ENCODE measurements at regions not wholly inside any gene's neighbourhood (a gene's known extent, or its start where the extent isn't known, plus 50 kb on each side); places are given as distances from the start of the nearest gene placed in this dataset.

DNA sequence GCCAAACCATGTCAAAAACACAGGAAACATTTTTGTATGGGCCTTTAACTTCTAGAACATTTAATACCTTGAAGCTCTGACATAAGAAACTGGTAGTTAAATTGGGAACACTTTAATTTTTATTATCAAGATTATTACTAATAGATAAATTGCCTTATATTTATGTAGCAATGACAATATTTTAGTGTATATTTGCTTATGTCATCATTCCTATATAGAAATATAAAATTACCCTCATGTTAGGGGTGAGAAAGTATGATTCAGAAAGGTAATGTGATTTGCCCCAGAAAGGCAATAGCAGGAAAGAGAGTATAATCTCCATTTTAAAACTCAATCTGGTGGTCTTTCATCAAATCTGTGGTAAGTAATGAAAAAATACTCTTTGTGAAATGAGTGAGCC, 147.4 kb downstream of the IL15 start:
- no peak for DNase-seq

DNA sequence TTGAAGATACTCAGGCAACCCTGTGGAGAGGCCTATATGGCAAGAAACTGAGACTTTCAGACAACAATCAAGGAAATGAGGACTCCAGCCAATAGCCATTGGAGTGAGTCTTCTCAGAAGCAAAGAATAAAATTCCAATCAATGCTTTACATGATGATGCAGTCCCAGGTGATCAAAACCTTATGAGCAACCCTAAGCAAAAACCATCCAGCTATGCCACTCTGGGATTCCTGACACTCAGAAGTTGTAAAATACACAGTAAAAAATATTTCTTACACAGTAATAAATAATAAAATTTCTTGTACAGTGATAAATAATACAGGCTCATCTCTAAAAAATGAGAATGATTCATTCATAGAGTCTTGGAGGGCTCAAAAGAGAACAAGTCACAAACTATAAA, 150.6 kb downstream of the IL15 start:
- no peak for DNase-seq

DNA sequence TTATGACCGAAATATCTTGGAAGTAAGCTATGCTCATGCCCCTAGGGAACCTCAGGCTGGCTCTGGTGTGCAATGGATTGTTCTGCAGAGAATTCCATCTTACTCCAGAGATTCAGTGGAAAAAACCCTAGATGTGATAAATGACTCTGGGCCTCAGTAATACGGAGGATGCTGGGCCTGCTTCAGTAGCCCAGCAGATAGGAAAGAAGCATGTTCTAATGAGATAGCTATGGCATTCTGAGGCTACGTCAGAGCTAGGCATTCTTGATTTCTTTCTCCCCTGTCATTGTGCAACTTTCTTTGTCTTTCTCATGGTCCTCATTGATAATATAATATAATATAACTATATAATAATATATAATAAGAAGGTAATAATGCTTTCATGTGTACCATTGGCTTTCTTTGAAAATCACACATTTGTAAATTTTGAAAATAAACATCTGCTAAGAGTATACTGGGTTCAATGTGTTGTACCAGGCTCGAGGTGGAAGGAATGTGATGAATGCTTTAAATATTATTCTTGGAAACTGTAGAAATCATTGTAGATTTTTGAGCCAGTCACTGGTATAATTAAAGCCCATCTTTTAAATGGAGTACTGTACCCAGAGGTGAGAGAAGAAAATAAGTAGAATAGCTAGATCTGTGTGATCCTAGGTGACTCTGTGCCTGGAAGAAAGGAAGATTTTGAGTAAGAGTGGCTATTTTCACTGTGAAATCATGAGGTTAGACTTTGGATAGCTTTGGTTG, 152.0 kb downstream of the IL15 start:
- DNase-seq: no peak

DNA sequence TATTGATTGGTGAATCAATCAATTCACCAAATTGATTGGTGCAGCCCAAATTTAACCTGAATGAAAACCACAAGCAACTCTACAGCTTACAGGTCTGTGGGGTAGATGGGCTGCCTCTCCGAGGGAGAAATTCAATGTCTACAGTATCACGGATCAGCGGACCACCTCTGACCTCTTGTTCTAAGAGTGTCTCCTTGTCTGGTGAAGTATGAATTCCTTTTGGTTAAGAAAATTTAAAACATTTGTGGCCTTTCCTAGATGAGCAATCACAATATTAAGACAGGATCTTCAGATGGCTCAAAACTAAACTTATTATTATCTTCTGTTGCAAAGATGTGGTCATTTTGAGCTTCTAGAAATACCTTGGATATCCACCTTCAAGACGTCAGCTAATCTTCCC, 153.3 kb downstream of the IL15 start:
- DNase-seq: no peak

DNA sequence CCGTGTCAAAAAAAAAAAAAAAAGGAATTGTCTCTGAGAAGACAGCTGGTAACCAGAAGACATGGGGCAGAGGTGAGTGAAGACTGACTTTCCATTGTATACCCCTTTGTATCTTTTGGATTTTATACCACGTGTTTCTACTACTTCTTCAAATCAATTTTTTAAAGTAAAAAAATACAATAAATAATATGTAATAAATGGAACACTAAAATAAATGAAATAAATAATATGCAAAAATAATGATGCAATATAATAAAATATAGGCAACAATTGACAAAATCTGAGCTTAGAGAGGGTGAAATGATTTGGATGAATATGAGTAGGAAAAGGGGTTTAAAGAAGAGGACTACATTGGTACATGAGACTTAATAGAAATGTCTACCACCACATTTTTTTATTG, 155.8 kb downstream of the IL15 start:
- DNase-seq: no peak

DNA sequence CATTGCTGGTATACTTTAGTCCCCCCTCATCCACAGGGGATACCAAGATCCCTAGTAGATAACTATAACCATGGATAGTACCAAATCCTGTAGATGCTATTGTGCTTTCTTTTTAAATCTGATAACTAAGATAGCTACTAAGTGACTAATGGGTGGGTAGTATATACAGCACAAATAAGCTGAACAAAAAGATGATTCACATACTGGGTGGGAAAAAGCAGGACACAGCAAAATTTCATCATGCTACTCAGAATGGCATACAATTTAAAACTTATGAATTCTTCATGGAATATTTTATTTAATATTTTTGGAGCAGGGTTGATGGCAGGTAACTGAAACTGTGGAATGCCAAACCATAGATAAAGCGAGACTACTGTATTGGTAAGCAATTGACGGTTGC, 161.6 kb downstream of the IL15 start:
- no peak for DNase-seq

DNA sequence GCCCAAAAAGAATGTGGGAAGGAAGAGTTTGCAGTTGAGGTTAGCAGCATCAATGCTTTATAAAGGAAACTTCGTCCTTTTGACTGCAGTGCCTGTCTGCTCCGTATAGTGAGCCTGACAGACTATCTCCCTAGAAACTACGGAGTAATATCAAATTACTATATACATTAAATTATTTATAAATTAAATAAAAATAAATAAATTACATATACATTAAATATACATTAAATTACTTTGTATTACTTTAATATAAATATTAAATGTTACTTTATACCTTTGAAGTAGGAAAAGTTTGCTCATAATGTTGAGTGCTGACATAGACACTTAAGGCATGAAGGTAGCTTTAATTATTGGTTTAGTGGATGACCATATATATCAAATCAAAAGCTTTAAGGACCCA, 165.2 kb downstream of the IL15 start:
- DNase-seq: no peak

DNA sequence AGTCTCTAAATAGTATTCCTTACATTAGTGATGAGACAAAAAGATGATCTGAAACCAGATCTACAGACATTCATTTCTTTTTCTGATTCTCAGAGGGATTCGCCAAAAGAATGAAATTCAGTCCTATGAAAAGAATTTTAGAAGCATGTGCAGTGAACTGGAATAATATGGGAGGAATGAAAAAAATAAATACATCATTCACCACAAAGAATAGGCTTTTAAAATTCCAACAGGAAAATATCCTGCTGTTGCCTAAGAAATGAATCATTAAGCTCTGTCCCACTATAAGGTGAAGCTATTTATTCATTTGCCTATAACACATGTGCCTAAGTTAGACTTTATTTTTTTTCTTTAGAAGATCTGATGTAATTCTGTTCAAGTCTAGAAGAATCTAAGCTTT, 165.9 kb downstream of the IL15 start:
- DNase-seq: no peak

DNA sequence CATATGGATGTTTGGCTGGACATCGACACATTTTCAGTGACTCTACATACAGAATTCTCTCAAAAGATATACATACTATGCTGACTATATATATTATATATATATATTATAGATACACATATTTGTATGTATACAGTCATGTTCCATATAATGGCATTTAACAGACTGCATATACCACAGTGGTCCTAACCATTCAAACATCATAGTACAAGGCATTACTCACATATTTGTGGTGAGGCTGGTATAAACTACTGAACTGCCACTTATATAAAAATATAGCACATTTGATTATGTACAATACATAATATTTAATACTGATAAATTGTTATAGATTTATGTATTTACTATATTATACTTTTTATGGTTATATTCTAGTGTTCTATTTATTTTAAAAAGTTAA, 168.5 kb downstream of the IL15 start:
- no peak for DNase-seq

DNA sequence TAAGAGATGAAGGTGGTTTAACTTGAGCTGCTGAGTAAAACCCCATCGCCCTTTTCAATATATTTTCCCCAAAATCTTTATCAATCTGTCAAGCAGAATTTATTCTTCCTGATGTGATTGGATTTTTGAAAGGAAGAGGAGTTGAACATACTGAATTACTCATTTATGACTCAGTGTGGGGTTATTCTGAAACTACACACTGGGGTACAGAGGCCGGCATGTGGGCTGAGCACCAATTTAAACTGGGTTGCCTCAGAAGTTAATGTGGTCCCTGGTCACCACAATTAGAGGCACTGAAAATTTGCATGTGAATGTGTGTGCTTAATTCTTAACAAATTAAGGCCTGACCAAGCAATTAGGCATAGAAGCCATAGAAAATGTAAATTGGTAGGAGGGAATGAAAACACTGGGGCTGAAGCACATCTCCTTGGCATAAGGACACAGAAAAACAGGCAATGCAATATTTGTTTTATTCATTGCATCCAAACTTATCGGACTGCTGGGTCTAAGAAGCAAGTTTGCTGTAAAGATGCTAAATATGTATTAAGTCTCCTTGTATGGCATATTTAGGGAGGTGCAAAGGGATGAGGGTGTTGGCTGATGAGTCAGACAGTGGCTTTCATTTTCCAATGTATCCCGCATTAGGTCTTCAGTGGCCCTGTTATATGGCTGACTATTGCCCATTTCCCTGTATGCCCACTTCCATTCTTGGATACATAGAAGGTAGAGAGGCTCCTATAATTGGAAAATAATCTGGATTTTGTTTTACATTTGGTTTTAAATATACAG, 170.9 kb downstream of the IL15 start:
- no peak for DNase-seq

DNA sequence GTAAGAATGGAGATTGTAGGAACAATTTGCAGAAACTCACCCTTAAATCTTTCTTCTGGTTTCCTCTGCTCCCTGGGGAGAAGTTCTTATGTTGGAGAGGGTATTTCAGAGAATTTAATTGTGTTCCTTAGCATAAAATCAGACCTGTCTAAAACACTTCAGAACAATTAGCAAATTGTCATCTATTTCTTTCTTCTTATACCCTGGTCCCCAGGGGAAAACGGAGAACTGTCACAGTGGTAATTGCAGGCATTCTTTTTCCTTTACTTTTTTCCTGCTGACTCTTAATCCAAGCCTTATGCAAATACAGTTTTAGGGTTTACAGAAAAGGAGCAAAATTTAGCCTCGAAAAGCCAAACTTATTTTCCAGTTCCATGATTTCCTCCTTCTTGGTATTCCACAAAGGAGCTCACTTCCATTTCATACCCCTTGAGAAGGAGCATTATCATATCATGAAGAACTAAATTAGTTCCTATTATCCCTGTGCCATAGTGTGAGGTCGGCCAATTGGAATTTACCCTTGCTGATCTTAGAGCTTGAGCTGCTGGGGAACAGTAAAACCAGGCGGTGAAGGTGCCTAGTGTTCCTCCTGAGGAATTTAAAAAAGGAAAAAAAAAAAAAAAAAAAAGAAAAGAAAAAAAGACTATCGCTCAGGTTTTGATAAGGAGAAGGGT, 173.8 kb downstream of the IL15 start:
- no peak for DNase-seq

DNA sequence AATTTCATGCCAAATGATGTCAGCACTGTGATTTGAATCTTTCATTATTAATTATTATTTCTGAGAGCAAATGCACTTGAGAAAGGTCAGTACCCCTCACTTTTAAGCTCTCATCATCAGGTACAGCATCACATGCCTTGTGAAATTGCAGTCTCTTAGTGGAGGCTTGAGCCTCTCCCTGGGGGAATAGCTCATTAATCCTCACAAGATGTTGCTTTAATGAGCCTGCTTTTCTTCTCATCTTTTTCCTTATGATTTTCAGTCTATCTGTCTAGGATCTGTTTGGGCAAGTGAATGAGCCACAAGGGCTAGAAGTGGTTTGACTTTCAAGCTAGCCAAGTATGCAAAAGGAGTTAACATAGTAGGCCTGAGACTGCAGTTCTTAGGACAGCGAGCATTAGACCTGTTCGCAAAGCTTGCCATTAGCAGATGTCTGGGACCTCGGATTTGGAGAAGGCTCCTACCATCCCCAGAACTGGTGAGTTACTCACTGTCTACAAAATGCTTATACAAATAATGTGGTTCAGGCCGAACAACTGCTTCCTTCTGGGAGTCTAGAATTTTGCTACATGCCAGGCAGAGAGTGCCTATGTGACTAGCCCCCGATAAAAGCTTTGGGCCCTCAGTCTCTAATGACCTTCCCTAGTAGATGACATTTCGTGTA, 174.5 kb downstream of the IL15 start:
- no peak for DNase-seq

DNA sequence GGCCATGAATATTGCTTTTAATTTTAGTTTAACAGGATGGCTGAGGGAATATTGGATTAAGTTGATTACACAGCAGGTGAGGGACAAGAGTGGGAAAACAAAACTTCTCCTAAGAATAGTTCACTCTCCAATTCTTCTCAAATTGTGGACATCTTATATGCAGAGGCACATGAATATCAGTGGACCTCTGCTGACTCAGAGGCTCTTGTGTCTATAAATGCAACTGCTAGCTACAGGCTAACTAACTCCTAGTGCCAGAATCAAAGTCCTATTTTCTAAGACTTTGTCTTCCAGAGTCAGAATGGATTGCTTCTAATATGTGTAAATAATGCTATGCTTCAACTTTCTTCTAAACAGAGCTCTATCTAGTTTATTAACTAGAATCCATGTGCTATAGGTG, 175.8 kb downstream of the IL15 start:
- no peak for DNase-seq

DNA sequence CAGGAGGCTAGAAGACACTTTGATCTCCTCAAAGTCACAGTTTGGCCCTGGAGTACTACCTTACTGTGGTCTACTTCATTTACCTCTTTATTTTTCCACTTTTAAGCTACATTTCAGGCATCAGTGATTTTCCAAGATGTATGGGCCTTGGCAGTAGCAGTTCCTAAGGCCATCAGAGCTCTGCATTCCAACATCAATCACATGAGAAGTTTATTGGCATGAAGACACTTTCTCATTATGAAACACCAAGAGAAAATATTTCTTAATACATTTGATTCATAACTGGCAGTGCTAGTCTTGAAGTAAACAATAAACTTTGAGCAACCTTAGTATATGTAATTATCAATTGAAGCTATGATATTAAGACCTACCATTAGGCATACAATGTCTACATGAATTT, 178.1 kb downstream of the IL15 start:
- DNase-seq: no peak

DNA sequence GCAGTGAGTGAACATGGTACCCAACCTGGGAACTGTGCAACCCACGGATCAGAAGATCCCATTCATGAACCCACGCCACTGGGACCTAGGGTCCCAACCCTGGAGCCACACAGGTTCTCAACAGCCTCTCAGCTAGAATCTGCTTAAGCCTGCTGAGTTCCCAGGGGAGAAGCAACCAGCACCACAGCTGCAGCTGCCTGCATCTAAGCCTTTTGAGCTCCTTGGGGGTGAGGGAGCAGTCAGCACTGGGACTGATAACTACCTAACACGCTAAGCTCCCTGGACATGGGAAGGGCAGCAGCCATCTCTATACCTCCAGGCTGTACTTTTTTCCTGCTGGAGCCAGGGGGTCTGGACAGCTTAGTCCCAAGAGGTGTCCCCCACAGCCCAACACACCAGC, 179.3 kb downstream of the IL15 start:
- DNase-seq: no peak

DNA sequence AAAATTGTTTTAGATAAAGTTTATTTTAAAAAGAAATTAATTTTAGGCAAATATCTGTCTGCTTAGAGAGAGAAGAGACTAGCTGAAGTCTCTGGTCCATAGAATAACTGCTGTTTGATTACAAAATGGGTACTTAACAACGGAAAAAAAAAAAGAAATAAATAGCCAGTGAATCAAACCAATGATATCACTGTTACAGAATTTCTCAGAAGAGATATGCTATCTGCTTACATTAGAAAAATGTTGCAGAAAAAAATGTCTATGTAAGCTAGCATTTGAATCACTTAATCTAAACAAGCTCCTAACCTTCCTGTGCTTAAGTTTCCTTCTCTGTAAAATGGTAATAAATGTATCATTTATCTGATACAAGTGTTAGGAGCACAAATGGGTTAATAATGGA, 189.9 kb downstream of the IL15 start:
- no peak for DNase-seq

DNA sequence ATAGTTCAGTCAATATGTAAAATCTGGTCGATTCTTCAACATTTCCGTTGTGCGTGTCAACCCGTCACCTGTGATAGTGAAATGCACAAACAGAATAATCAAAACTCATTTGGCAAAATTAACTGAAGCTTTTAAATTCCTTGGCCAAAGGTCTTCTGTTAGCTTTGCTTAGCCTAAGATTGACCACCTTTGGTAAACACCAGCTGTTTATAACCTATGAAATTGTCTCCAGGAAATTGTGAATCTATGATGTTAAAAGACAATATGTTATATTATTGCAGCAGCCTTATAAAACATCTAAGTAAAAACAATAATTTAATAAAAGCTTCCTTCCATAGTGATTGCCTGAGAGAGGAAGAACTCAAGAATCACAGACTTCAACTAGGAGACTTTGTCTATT, 196.8 kb downstream of the IL15 start:
- no peak for DNase-seq

DNA sequence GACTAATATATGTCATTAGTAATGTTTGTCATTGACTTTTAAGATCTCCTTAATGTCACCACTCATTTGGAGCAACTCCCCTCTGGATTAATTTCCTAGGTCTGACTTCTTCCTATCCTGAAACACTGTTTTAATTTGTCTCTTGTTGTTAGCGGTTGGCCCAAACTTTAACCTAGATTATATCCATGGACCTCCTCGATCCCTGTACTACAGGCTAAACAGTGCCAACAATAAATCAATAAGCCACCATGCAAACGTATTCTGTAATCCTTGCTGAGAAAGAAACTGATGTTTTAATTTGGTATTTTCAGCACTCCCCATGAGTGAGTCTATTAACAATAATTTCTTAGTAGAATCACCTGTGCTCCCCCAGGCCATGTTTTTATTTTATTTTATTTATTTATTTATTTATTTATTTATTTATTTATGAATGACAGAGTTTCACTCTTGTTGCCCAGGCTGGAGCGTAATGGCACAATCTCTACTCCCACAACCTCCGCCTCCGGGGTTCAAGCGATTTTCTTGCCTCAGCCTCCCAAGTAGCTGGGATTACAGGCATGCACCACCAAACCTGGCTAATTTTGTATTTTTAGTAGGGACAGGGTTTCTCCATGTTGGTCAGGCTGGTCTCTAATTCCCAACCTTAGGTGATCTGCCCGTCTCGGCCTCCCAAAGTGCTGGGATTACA, 204.1 kb downstream of the IL15 start:
- no peak for DNase-seq

DNA sequence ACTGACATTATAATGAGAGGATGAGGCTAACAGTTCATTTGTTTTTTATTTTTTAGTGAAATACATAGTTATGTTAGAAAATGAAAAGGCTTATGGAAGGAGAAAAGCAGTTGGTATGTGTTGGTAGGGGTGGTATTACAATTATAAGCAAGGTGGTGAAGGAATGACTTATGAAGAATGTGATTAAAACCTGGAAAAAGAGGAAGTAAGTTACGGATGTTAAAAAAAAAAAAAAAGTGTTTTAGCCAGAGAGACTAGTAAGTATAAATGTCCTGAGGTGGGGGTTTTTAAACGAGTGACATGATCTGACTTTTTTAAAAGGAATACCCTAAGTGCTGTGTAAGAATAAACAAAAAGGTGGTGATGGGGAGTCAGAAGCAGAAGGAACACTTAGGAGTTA, 206.8 kb downstream of the IL15 start:
- DNase-seq: no peak

DNA sequence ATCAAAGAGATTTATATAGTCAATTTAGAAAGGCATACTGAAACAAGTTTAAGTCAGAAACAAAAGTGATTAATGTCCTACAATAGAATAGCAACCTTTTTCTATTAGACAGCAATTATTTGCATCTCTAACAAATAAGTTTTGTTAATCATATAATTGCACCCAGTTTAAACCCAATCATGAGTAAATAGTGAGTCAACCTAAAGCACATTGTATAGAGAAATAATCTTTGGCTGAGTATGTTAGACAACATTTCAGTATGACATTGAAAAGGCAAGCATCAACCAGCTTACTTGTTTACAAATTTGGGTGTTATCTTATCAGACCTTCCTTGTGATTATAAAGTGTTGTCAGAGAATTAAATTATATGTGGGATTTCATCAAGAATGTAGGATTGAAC, 209.5 kb downstream of the IL15 start:
- no peak for DNase-seq

DNA sequence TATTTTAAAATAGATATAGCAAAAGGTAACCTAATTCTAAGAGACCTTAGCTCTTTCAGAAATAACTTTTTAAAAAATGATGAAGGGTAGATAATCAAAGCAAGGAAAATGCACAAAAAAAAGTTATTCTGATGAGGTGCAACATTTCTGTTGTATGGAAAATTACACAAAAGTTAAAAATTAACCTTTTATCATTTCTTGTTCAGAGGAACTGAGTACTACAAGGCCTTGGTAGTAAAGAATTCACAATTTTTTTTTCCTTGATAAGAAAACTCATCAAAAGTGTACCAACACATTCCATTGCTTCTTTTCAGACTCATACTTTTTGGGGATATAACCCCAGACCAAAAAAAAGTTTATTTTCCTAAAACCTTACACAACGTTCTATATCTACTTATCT, 213.0 kb downstream of the IL15 start:
- no peak for DNase-seq

DNA sequence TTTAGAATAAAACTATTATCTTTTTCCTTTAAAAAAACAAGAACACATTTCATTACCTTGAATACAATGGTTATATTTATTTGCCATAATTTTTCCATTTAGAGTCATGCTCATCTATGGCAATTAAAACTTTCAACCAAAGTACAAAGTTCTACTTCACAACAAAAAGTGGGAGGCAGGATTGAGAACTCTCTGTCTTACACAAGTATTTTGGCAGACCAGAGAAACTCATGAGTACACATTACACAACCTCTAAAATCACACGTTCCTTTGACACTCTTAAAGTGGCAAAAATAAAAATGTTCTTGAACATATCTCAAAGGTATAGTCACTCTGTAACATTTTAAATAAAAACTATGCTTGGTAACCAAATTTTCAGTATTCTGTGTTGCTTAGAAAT, 213.4 kb downstream of the IL15 start:
- no peak for DNase-seq
